ENCODE measurements at regions not wholly inside any gene's neighbourhood (a gene's known extent, or its start where the extent isn't known, plus 50 kb on each side); places are given as distances from the start of the nearest gene placed in this dataset.

- DNase-seq: no peak
Measured at GRCh38 chr3:68142441-68142840, 488.0 kb upstream of the SUCLG2 start.

GRCh38 chr3:68139897-68140296, 485.5 kb upstream of the SUCLG2 start:
- no peak for DNase-seq

GRCh38 chr3:68136411-68136810, 482.0 kb upstream of the SUCLG2 start:
- no peak for DNase-seq

- DNase-seq: no peak
Measured at GRCh38 chr3:68135067-68135466, 480.7 kb upstream of the SUCLG2 start.

- no peak for DNase-seq
Measured at GRCh38 chr3:68129065-68129464, 474.7 kb upstream of the SUCLG2 start.

GRCh38 chr3:68123231-68123630, 468.8 kb upstream of the SUCLG2 start:
- DNase-seq: no peak

GRCh38 chr3:68121287-68121686, 466.9 kb upstream of the SUCLG2 start:
- DNase-seq: no peak

GRCh38 chr3:68116580-68116979, 462.2 kb upstream of the SUCLG2 start:
- no peak for DNase-seq

- no peak for DNase-seq
Measured at GRCh38 chr3:68103811-68104210, 449.4 kb upstream of the SUCLG2 start.

GRCh38 chr3:68090571-68090970, 436.2 kb upstream of the SUCLG2 start:
- DNase-seq: no peak

- DNase-seq: no peak
Measured at GRCh38 chr3:68089572-68090011, 435.2 kb upstream of the SUCLG2 start.

- DNase-seq: no peak
Measured at GRCh38 chr3:68088636-68089035, 434.2 kb upstream of the SUCLG2 start.

GRCh38 chr3:68088216-68088615, 433.8 kb upstream of the SUCLG2 start:
- DNase-seq: peak; percentile 30

GRCh38 chr3:68072062-68072461, 417.6 kb upstream of the SUCLG2 start:
- no peak for DNase-seq

- no peak for DNase-seq
Measured at GRCh38 chr3:68070186-68070585, 415.8 kb upstream of the SUCLG2 start.

- no peak for DNase-seq
Measured at GRCh38 chr3:68067314-68067713, 412.9 kb upstream of the SUCLG2 start.

- no peak for DNase-seq
Measured at GRCh38 chr3:68062926-68063325, 408.5 kb upstream of the SUCLG2 start.

- no peak for DNase-seq
Measured at GRCh38 chr3:68060910-68061309, 406.5 kb upstream of the SUCLG2 start.

- no peak for DNase-seq
Measured at GRCh38 chr3:68060191-68060590, 405.8 kb upstream of the SUCLG2 start.

- DNase-seq: no peak
Measured at GRCh38 chr3:68059628-68060152, 405.3 kb upstream of the SUCLG2 start.

GRCh38 chr3:68057637-68058320, 403.4 kb upstream of the SUCLG2 start:
- peak; percentile 35 for DNase-seq

- no peak for DNase-seq
Measured at GRCh38 chr3:68056556-68056955, 402.1 kb upstream of the SUCLG2 start.

- DNase-seq: no peak
Measured at GRCh38 chr3:68055215-68055614, 400.8 kb upstream of the SUCLG2 start.

- no peak for DNase-seq
Measured at GRCh38 chr3:68049776-68050175, 395.4 kb upstream of the SUCLG2 start.

GRCh38 chr3:68045976-68046375, 391.6 kb upstream of the SUCLG2 start:
- no peak for DNase-seq
